ENCODE measurements at regions not wholly inside any gene's neighbourhood (a gene's known extent, or its start where the extent isn't known, plus 50 kb on each side); places are given as distances from the start of the nearest gene placed in this dataset.

- no peak for DNase-seq
Measured at GRCh38 chr6:139932671-139933070, 558.2 kb upstream of the CITED2 start.

GRCh38 chr6:139931747-139932146 lies 557.3 kb upstream of the CITED2 start:
- no peak for DNase-seq

- no peak for DNase-seq
Measured at GRCh38 chr6:139927742-139928305, 553.4 kb upstream of the CITED2 start.

GRCh38 chr6:139927236-139927635 lies 552.8 kb upstream of the CITED2 start:
- DNase-seq: no peak

- DNase-seq: no peak
Measured at GRCh38 chr6:139926711-139927110, 552.3 kb upstream of the CITED2 start.

GRCh38 chr6:139925894-139926641 lies 551.6 kb upstream of the CITED2 start:
- DNase-seq: no peak

GRCh38 chr6:139923964-139924475 lies 549.6 kb upstream of the CITED2 start:
- DNase-seq: no peak

- no peak for DNase-seq
Measured at GRCh38 chr6:139922236-139922635, 547.8 kb upstream of the CITED2 start.

- DNase-seq: no peak
Measured at GRCh38 chr6:139920776-139921100, 546.3 kb upstream of the CITED2 start.

GRCh38 chr6:139920027-139920775 lies 545.8 kb upstream of the CITED2 start:
- no peak for DNase-seq

- no peak for DNase-seq
Measured at GRCh38 chr6:139919107-139920026, 544.9 kb upstream of the CITED2 start.

- no peak for DNase-seq
Measured at GRCh38 chr6:139917951-139918630, 543.6 kb upstream of the CITED2 start.

GRCh38 chr6:139914910-139915309 lies 540.5 kb upstream of the CITED2 start:
- DNase-seq: no peak

- DNase-seq: no peak
Measured at GRCh38 chr6:139912735-139913400, 538.4 kb upstream of the CITED2 start.

- no peak for DNase-seq
Measured at GRCh38 chr6:139909992-139910391, 535.5 kb upstream of the CITED2 start.

GRCh38 chr6:139905404-139906052 lies 531.1 kb upstream of the CITED2 start:
- DNase-seq: no peak

- no peak for DNase-seq
Measured at GRCh38 chr6:139904568-139904967, 530.1 kb upstream of the CITED2 start.

- DNase-seq: no peak
Measured at GRCh38 chr6:139904158-139904533, 529.7 kb upstream of the CITED2 start.

- DNase-seq: no peak
Measured at GRCh38 chr6:139903411-139904157, 529.1 kb upstream of the CITED2 start.

- DNase-seq: no peak
Measured at GRCh38 chr6:139895205-139895793, 520.9 kb upstream of the CITED2 start.

Measured in hindlimb muscle (tissue), 1 donor.